HG02840 (cell line): ENCODE measurements at regions not wholly inside any gene's neighbourhood (a gene's known extent, or its start where the extent isn't known, plus 50 kb on each side); places are given as distances from the start of the nearest gene placed in this dataset.
"Not testable (repeated sequence)": the region's sequence is repeated elsewhere in the genome, so short reads cannot be mapped to it uniquely, and the experiment has no call there.

ENCODE experiments used
- ATAC-seq: cut with Tn5 transposase; IDR thresholded peaks from one replicate; pipeline ENCODE4 v1.9.1; 2021; ENCODE audit warnings: mild to moderate bottlenecking, moderate library complexity, moderate number of reproducible peaks; ENCODE audit not compliant: unreplicated experiment, low FRiP score

DNA sequence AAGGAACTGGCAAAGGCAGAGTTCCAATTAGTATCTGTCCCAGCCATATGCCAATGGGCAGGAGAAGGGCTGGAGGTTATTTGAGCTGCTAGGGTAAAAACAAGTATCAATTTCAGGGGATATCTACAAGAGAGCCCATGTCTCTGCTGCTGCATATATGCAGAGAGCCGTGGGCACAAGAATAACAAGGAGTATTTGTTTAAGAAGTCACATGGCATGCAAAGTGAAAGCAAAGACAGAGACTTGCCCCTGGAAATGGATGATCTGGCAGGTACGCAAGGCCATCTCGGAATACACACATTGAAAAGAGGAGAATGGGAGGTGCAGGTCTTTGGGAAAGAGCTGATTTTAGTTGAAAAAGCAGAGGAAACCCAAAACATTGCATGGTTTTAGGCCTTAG, 170.6 kb downstream of the EVA1A start:
- ATAC-seq = no peak

DNA sequence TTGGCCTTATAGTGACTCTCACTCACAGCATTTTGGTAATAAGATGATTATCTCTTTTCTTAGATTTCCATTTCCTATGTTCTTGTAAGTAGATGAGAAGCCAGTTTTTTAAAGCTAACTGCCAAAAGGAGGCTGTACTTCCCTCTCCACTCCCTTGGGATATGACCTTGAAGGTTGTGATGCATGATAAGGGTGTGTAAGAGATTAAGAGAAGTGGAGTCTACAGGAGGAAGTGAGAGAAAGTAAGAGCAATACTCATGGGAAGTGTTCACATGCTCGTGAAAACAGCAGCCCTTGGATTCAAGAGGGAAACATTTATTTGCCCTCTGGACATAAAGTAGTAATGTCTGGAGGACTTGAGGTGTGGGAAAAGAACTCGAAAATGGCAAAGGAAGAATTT, 171.5 kb downstream of the EVA1A start:
- no peak for ATAC-seq

DNA sequence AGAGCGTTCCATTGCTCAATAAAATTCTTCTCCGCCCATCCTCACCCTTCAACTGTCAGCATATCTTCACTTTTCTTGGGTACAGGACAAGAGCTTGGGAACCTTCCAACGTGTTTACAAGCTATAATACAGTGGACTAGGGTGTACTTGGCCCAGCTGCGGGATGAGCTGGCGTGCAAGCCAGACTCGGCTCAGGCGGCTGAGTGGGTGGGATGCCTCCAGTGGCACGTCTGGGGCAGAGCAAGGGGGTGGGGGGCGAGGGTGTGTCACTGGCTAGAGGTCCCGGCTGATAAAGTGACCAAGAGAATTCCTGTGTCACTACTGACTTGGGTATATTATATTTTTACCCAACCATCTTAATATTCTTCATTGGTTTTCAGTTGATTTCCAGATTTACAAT, 179.7 kb downstream of the EVA1A start:
- ATAC-seq = no peak

DNA sequence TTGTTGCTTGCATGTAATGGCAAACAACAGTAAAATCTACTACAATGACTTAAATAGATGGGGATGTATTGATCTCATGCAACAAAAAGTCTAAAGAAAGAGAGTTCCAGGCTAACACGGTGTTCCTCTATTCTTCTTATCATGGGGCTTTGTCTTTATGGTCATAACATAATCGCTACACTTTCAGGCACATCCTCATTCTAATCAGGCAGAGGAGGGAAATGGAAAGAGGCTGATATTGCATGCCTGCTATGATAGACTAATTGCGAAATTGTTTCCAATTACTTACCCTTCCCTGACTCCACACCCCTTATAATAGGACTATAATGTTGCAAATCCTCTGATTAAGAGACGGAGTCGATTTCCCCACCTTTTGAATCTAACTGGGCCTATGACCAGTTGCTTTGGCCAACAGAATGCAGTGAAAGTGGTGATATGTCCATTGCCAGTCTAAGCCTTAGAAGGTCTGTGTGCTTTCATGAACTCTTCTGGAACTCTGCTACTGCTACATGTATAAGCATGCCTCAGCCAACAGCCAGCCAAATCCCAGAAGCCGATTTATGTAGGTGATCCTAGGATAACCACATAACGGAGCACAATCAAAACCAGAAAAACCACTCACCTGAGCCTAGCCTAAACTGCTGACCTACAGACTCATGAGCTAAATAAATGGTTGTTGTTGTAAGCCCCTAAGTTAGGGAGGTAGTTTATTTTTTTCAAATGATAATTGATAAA, 180.3 kb upstream of the TACR1 start:
- ATAC-seq = no peak

DNA sequence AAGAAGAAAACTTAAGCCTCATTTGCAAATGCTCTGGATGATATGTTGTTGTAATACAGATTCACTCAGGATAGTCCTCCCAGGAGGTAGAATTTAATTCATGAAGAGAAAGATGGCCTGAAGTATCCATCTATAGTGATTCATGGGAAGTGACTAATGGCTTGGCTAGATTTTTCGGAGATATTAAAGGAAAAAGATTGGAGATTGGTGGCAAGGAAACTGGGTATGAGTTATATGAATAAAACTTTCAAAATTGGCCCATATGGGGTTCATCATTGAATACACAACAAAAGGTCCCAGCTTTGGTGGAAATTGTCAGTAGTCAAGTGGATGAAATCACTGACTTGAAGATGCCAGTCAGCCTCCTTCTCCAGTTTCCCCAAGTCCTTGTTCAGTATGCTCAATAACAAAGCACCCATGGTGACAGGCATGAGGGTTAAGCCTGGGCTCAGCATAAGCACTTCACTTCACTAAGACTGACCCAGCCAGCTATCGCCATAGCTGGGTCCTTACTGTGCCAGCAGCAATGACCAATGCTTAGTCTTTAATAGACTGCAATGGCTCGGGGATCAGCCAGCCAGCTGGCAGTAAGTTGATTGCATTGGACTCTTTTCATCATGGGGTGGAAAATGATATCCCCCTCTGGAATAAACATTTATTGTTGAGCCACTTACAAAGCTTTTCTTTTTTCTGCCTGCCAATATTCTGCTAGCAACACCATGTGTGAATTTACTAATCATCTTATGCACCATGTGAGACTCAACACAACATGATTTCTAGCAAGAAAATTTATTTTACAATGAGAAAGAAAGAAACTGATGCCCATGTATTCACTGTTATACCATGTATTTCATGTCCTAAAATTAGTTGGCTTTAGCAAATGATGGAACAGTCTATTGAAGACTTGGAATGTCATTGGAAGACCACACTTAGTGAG, 176.6 kb upstream of the TACR1 start:
- no peak for ATAC-seq

DNA sequence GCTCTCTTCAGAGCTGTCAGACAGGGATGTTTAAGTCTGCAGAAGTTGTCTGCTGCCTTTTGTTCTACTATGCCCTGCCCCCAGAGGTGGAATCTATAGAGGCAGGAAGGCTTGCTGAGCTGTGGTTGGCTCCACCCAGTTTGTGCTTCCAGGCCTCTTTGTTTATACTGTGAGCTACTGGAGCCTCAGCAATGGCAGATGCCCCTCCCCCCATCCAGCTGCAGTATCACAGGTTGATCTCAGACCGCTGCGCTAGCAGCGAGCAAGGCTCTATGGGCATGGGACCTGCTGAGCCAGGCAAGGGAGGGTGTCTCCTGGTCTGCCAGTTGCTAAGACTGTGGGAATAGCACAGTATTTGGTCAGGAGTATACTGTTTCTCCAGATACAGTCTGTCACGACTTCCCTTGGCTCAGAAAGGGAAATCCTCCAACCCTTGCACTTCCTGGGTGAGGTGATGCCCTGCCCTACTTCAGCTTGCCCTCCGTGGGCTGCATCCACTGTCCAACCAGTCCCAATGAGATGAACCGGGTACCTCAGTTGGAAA, 175.2 kb upstream of the TACR1 start:
- not testable (repeated sequence) for ATAC-seq

DNA sequence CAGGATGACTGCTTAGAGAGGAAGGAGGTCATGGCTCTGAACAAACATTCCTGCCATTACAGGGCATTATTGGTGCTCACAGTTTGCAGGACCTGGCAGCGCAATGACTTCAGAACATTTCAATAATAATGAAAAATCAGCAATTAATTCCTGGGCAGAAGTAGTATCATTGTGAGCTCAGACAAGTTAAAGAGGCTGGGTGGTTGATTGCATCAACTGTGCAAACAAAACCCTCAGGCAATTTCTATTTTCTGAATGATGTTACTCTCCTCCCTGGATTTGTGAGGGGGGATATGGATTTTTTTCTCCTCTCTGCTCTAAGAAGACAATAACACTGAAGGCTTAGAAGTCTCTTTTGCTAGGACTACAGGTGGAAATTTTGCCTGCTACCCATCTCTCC, 168.1 kb upstream of the TACR1 start:
- no peak for ATAC-seq

DNA sequence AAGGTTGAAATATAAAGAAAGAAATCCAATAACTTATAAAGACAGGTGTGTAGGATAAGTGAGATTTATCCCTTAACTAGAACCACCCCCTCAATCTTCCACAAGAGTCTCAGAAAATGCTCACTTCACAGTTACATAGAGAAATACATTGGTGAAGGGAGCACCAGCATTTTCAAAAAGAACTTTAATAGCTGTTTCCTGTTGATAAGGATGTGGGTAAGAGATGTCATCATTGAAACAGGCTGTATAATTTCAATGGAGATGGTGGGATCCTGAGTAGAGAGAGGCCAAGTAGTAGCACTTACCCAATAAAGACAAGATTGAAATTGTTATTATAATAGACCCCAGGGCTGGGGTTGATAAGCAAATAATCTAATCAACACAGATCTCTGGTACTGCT, 162.2 kb upstream of the TACR1 start:
- no peak for ATAC-seq

DNA sequence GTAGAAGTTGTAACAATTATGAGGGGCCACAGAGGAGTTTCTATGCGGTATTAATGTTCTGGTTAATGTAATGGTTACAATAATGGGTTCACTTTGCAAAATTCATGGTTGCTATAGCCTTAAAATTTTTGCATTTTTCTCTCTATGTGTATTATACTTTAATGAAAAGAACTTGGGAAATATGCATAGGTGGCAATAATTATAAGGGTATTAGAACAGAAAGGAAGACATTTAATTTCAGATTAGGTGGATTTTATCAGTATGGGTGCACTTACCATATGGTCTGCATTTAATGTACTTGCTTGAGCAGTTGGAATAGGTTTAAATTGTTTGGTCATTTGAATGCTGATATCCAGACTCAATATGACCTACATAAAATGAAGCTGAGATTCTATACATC, 161.6 kb upstream of the TACR1 start:
- ATAC-seq = no peak

DNA sequence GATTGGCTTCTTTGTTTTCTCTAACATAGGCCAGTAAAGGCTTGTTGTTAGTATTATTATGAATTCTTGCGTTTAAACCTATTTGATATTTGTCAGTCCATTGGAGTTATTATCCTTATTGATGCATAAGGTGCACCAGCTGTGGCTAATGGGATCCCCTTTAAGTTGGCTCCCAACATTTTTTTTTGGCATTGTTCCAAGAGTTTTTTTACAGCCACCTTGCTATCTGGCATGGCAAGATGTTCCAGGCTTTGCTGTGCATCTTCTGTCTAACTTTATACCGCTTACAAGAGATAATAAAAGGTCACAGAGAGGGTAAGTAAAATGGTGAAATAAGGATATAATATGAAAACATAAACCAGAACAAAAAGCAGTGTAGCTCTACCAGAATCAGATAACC, 157.5 kb upstream of the TACR1 start:
- ATAC-seq = no peak

DNA sequence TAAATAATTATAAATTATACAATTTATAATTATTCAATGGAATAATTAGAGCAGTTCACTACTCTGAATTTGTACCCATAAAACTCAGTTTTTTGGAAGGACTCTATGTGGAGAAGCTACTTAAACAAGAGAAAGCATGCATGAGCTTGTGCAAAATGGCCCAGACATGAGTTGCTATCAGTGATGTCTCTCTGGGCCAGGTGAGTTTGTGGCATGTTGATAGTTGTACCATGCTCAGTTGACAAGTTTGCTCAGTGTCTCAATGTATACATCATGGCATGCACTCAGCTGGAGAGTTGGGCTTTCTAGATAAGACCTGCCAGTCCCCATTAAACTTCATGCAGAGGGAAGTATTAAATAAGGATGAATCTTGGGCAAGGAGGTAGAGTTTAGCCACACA, 153.8 kb upstream of the TACR1 start:
- no peak for ATAC-seq

DNA sequence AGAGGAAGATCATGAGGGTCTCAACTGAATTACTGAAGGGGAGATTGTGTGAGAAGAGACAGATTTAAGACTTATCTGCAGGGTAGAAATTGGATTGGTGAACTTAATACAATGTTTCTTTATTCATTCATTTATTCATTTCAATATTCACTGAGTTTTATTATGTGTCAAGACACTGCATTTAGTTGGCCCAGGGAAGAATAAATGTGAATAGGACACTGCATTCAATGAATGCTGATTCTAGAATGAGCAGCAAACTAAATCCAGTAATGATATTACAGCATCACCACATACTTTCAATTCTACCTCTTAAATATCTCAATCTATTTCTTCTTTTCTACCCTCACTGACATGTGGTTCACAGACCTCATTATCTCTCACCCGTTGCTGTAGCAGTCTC, 149.0 kb upstream of the TACR1 start:
- ATAC-seq = no peak

DNA sequence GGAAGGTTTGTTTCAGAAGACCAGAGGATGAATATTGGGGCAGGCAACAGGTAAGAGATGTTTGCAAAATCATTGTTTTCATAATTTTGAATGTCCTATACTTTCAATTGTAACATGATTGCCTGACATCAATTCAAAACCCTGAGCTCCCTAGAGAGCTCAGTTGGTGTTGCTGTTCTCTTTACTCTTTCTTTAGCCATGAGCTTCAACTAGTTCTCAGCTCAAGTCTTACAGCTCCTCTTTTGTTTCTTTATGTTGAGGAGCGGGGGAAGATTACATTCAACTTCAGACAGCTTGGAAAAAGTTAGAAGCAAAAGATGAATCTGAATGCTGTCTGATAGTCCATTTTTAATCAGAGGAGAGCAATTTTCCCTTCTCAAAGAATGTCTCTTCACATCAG, 144.8 kb upstream of the TACR1 start:
- ATAC-seq = no peak

DNA sequence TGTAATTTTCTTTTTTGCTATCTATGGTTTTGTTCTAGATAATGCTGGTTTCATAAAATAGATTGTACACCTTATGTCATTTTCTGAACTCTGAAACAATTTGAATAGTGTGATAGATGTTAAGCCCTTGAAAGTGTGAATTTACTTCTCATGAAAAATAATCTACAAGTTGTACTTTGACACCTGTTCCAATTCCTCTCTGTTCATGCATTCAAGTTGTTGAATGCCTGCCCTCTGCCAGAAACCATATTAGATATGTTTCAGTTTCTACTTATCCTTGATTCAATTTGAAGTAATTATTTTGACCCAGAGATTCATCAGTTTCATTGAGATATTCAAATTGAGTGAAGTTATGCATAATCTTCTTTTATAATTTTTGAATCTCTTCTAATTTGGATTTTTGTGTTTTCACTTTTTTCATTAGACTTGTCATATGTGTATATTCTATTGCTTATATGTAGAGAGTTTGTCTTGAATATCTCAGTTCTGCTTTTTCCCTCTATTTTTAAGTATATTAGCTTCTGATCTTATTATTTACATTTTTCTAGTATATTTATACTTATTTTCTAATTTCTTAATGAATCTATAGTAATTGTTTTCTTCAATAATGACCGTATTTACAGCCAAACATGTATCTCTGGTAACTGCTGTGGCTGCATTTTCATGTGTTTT, 143.3 kb upstream of the TACR1 start:
- no peak for ATAC-seq

DNA sequence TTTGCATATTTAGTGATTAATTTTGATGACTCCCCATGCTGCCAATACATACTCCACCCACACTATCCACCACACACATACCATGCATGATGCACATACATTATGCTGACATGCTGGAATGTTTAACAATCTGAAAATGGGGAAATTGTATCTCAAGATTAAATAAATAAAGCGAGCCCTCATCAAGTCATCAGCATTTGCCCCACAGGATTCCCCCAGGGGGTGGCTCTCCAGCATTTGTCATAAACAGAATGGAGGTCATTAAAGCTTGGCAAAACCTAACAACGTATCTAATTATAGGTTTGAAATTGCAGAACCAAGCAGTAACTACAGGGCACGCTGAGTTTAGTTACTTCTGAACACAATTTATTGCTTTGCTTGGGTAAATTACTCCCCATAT, 141.2 kb upstream of the TACR1 start:
- no peak for ATAC-seq

DNA sequence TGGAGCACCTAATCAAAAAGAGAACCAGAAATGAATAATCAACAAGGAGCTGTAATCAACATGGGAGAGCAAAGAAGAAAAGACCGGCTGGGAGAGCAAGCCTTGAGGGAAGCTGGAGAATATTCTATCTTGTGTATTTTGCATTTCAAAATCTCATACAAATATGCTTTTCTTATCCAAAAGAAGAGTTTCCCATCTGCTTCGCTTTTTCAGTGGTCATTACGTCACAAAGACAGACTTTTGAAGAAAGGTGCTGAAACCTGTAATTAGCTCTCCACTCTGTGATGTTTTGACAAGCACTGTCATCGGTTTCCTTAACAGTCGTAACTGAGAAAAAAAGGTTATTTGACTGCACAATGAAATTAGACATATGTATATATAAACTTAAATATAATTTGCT, 139.1 kb upstream of the TACR1 start:
- no peak for ATAC-seq

DNA sequence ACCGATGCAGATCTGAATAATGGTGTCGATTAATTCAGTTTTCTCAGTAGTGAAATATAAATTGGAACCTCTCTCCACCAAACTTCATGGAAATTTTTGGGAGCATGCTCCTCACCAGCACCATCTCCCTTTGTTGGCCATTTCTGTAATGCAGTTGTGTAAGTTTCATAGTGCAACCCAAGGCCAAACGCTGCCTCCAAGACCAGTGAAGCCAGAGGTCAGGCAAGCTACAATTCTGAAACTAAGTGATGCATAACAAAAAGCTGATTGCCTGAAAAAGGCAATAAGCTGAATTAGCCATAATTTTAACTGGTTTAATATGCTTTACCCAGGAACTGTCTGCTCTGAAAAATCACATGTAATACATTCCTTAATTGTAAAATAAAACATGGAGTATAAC, 138.3 kb upstream of the TACR1 start:
- no peak for ATAC-seq

DNA sequence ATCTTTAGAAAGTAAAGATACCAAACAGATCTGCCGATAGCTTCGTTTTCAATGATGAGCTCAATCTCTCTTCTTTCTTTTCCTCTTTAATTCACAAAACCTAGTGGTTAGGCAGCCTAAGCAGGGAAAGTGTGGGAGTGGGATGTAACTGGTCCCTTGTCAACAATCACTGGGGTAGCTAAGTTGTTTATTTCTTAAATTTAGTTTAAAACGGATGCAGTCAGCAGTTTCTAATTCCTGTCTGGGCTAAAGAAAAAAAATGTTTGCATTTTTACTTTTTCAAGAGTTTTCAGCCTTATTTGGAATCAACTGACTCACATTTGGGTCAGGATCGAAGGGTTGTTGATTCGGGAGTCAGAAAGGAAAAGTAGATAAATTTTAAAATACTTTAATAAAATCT, 137.7 kb upstream of the TACR1 start:
- no peak for ATAC-seq

DNA sequence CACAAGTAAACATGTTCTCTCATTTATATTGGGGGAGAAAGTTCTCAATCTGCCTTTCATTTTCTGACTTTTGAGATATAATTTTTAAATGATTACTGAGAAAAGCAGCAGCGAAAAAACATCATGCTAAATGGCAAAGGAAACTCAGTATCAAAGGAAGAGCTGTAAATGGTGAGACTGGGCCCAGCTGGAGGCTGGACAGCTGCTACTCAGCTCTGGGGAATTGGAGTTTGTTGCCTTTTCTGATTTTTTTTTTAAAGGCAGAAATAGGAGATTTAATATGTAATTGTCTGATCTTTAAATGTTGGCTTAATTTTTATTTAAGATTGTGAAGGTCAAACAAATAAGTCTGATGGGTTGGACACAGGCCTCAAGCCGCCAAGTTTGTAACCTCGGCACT, 137.1 kb upstream of the TACR1 start:
- ATAC-seq = no peak

DNA sequence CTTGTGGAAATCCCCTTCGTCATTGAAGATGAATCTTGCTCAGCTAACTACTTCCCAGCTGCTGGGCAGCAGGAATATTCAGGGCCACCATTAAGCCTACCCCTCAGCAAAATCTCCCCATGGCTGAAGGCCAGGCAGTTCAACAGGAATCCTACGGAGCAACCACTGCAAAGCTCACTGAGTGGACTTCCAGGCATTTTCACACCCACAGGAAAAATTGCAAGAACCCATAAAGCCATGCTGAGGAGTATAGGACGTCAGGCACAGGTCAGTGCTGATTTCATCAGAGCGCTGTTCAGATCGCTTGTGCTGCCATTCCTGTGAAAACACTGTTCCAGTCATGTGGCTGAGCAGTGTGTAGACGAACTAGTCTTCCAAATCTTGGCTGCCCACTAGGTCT, 134.8 kb upstream of the TACR1 start:
- ATAC-seq = no peak

DNA sequence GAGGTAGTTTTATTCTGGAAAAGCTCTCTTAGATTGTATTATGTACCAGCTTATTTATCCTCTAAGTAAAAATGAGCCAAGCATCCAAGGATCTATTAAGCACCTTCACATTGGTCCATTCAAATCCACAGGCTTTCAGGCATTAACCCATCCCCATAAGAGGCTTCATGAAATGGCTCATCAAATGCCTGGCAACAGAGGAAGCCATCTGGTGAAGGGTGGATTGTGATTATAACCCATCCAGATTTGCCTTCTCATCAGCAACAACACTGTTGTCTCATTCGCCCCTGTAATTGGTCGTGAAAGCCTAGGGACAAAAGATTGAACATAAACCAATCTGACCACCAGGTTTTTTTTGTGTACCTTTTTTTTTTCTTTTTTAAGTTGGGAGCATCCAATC, 134.3 kb upstream of the TACR1 start:
- no peak for ATAC-seq
